GM12865 (cell line): ENCODE measurements at regions not wholly inside any gene's neighbourhood (a gene's known extent, or its start where the extent isn't known, plus 50 kb on each side); places are given as distances from the start of the nearest gene placed in this dataset.
A peak's percentile ranks its signal among the peaks of the same experiment; 100 is the strongest.

Source experiments
- DNase-seq: peaks from one replicate; pipeline ENCODE4 v3.0.0; 2010; ENCODE audit warnings: low read depth
- H3K4me3 ChIP-seq: 2 replicates; pipeline ENCODE4 v1.5.1; 2011; ENCODE audit warnings: mild to moderate bottlenecking, low read depth, low read length, control low read depth
- TF ChIP-seq, protein P1 (sequence below): IDR thresholded peaks from 2 replicates; pipeline ENCODE4 v1.5.1; 2011; ENCODE audit warnings: low read length, control low read depth, low read depth, inconsistent platforms; ENCODE audit not compliant: insufficient read depth; ENCODE audit errors: missing control alignments

DNA sequence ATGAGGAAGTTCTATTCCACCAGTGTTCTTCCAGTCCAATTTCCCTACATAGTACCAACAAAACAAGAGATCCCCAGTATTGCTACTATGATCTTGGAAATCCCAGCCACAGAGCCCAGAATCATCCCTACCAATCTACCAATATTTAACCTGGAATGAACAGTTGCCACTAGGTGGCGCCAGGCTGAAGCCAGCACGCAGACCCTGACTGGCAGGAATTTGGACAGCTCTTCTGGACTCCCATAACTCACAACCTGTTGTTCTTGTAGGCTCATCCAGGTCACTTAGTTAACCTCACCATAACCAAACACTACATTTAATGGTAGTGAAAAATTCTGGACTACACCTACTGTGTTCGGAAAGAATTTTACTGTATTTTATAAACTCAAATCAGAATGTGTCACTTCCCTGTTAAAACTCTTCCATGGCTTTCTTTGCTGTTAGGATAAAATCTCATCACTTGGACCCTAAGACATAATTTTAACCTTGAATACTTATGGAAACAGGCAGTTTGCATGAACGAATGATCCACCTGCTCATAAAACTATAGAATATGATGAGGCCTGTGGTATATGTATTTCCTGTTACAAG is 59.8 kb upstream of the SLC38A11 start:
- TF ChIP-seq, protein P1, sequence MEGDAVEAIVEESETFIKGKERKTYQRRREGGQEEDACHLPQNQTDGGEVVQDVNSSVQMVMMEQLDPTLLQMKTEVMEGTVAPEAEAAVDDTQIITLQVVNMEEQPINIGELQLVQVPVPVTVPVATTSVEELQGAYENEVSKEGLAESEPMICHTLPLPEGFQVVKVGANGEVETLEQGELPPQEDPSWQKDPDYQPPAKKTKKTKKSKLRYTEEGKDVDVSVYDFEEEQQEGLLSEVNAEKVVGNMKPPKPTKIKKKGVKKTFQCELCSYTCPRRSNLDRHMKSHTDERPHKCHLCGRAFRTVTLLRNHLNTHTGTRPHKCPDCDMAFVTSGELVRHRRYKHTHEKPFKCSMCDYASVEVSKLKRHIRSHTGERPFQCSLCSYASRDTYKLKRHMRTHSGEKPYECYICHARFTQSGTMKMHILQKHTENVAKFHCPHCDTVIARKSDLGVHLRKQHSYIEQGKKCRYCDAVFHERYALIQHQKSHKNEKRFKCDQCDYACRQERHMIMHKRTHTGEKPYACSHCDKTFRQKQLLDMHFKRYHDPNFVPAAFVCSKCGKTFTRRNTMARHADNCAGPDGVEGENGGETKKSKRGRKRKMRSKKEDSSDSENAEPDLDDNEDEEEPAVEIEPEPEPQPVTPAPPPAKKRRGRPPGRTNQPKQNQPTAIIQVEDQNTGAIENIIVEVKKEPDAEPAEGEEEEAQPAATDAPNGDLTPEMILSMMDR = peak; percentile 85
- peak; percentile 77 for DNase-seq
- H3K4me3 ChIP-seq = no peak overlapping the region

DNA sequence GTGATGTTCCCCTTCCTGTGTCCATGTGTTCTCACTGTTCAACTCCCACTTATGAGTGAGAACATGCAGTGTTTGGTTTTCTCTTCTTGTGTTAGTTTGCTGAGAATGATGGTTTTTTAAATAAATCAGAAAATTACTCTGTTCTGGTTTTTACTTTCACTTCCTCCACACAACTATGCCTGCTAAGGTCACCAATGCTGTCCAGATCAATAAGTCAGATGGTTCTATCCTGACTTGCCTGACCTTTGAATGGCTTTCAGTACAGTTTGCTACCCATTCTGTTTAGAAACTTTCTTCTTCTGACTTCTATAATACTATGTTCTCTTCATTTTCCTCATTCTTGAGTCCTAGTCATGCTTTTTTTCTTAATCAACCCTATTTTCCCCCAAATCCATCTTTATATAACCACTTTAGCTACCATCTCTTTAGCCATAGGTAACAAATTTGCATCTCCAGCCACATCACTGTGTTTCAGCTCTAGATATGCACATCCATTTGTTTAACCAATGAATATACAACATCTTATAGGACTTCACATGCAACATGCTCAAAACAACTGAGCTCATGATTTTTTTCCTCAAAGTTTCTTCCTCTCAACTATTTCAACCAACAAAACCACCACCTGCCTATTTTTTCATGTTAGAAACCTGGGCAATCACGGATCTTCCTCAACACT is 58.8 kb upstream of the SLC38A11 start:
- TF ChIP-seq, protein P1 = no peak
- DNase-seq = peak; percentile 9
- no peak overlapping the region for H3K4me3 ChIP-seq

DNA sequence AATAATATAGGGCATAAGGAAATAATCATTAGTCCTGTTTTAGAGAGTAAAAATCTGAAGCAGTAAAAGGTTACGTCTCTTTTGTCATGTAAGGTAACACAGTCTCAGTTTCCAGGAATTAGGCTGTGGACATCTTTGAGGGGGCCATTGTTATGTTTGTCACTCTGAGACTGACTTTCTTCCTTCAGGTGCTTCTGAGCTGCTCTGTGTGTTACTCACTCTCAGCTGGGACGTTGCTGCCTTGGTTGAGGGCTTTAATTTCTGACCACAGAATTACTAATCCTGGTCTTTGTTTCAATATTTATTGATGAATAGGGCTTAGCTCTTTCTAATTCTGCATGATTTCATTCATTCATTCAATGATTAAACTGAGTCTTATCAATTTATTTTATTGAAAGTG is 55.9 kb upstream of the SLC38A11 start:
- TF ChIP-seq, protein P1 = no peak
- no peak for DNase-seq
- no peak overlapping the region for H3K4me3 ChIP-seq

DNA sequence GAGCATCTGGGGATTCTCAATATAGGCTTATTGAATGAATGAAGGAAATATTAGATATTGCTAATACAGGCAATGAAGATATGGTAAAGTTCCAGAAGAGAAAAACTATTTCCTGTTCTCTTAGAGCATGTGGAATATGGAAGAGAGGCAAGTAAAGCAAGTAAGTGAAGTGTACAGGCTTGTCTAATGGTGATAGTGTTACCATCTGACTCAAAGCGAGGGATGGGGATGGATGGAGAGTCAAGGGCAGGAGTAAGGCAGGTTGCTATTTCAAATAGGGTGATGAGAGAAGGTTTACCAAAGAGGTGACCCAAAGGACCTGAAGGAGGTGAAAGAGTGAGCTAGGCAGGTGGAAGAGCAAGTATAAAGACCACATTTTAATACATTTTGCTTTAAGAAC is 55.2 kb upstream of the SLC38A11 start:
- no peak for DNase-seq
- H3K4me3 ChIP-seq = no peak overlapping the region
- TF ChIP-seq, protein P1 = no peak

DNA sequence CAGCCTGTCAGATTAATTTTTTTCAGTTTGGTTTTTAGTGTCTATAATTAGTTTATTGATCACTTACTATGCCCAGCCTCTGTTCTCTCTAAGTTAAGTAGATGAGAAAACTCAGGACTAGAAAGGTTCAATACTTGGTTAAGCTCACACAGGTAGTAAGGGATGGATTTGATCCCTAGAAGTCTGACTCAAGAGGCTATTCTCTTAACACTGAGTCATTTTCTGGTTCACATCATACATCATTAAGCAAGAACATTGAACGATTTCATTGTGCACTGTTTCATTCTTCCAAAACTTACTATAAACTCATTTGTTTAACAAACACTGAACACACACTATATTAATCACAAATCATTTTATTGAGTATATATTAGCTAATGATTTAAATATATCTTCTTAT is 54.1 kb upstream of the SLC38A11 start:
- no peak for DNase-seq
- TF ChIP-seq, protein P1 = no peak
- no peak overlapping the region for H3K4me3 ChIP-seq

DNA sequence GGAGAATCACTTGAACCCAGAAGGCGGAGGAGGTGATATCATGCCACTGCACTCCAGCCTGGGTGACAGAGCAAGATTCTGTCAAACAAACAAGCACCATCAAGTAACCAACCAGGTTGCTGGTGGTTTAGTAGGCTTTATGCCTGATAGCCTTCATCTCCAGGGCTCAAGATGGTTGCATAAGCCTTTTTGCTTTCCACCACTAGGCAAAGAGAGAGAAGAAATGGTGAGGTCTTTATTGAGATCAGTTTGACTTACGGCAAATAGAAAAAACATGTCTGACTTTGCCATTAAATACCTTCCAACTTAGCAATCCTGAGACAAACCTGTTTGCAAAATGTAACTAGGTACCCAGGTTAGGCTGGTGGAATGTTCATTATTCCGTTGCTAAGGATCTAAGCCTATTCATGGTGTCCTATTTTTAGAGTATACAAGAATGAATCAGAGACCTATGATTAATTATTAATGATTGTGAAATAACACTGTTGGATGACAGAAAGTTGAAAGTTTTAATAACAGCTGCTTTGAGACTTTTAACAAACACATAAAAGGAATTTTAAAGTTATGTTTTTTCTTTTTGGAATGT is 53.5 kb upstream of the SLC38A11 start:
- DNase-seq = no peak
- TF ChIP-seq, protein P1 = no peak

DNA sequence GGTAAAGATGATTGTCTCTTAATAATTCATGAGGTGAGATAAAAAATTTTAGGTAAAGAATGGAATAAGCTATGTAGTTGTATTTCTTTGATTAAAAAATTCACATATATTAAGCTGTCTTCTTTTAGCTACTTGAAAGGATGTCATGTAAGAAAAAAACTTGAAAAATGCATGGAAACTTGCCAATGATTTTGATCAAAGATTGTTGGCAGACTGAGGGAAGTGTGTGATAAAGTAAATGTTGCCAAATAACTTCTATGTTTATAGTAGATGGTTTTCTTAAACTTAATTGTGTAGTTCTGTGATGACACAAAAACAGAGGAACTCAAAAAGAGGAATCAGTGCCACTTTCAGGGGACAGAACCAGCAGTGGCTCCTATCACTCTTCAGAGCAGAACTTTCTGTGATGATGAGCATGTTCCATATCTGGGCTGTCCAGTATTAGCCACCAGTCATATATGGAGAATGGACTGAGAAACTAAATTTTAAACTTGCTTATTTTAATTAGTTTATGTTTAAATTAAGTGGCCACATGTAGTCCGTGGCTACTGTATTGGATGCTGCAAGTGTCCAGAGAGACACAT is 51.9 kb upstream of the SLC38A11 start:
- no peak for DNase-seq
- no peak overlapping the region for H3K4me3 ChIP-seq
- TF ChIP-seq, protein P1 = no peak

More for the DNA sequence above, 53.5 kb upstream of the SLC38A11 start:
- no peak overlapping the region for H3K4me3 ChIP-seq
